ENCODE measurements at regions not wholly inside any gene's neighbourhood (a gene's known extent, or its start where the extent isn't known, plus 50 kb on each side); places are given as distances from the start of the nearest gene placed in this dataset.
A peak's percentile ranks its signal among the peaks of the same experiment; 100 is the strongest.

- Histone ChIP-seq H3K36me3 (ENCODE audit: control insufficient read depth, insufficient read depth, low read length) (no peaks in the 10 kb centered on the region), H3K79me2 (ENCODE audit: control insufficient read depth, insufficient read depth, low read length) (no peaks in the 10 kb centered on the region), H2AFZ (ENCODE audit: low read length) (no peak overlapping the region), H3K4me3 (replicated peaks in 1 of 4; ENCODE audit: control extremely low read depth in 1 of 4, insufficient read depth in 1 of 4, low read depth in 3 of 4, low read length in 4 of 4) (no peak overlapping the region), H3K4me1 (ENCODE audit: control insufficient read depth, extremely low read depth, insufficient read depth, low read length) (no peaks in the 10 kb centered on the region), H3K27me3 (ENCODE audit: control insufficient read depth, insufficient read depth, low read length) (no peaks in the 10 kb centered on the region), H3K9ac (ENCODE audit: insufficient read depth, low read length) (no peak overlapping the region), H4K20me1 (ENCODE audit: control insufficient read depth, extremely low read depth, insufficient read depth, low read length) (no peaks in the 10 kb centered on the region), H3K9me3 (ENCODE audit: control insufficient read depth, insufficient read depth, low read depth, low read length) (no peaks in the 10 kb centered on the region), H3K4me2 (ENCODE audit: extremely low read depth, insufficient read depth, low read length) (no peak overlapping the region), H3K27ac (ENCODE audit: insufficient read depth, low read length) (no peak overlapping the region)
- TF ChIP-seq CTCF (conservative IDR thresholded peaks at IDR 0.05 in 1 of 2, IDR thresholded peaks at IDR 0.05 in 1 of 2; ENCODE audit: low read depth in 1 of 2, low read length in 2 of 2) = no peak
- TF ChIP-seq EZH2 (IDR thresholded peaks at IDR 0.05; ENCODE audit: low read length, missing control alignments) = no peak
- DNase-seq (ENCODE audit: low read depth in 2 of 2) = no peak
These were observed 686.8 kb upstream of the ZEB2 start for GRCh38 chr2:145206496-145207281.

- no peak overlapping the region for H3K9ac ChIP-seq (ENCODE audit: insufficient read depth, low read length)
- H3K79me2 ChIP-seq (ENCODE audit: control insufficient read depth, insufficient read depth, low read length) = no peaks in the 10 kb centered on the region
- TF ChIP-seq EZH2 (IDR thresholded peaks at IDR 0.05; ENCODE audit: low read length, missing control alignments) = no peak
- TF ChIP-seq CTCF (conservative IDR thresholded peaks at IDR 0.05 in 1 of 2, IDR thresholded peaks at IDR 0.05 in 1 of 2; ENCODE audit: low read depth in 1 of 2, low read length in 2 of 2) = no peak
- H3K4me3 ChIP-seq (replicated peaks in 1 of 4; ENCODE audit: control extremely low read depth in 1 of 4, insufficient read depth in 1 of 4, low read depth in 3 of 4, low read length in 4 of 4) = no peak overlapping the region
- DNase-seq (ENCODE audit: low read depth in 2 of 2) = no peak
- H3K27ac ChIP-seq (ENCODE audit: insufficient read depth, low read length) = no peak overlapping the region
- no peak overlapping the region for H2AFZ ChIP-seq (ENCODE audit: low read length)
- no peaks in the 10 kb centered on the region for H3K27me3 ChIP-seq (ENCODE audit: control insufficient read depth, insufficient read depth, low read length)
- no peak overlapping the region for H3K4me2 ChIP-seq (ENCODE audit: extremely low read depth, insufficient read depth, low read length)
- H4K20me1 ChIP-seq (ENCODE audit: control insufficient read depth, extremely low read depth, insufficient read depth, low read length) = no peaks in the 10 kb centered on the region
- H3K36me3 ChIP-seq (ENCODE audit: control insufficient read depth, insufficient read depth, low read length) = no peaks in the 10 kb centered on the region
- no peaks in the 10 kb centered on the region for H3K4me1 ChIP-seq (ENCODE audit: control insufficient read depth, extremely low read depth, insufficient read depth, low read length)
- no peaks in the 10 kb centered on the region for H3K9me3 ChIP-seq (ENCODE audit: control insufficient read depth, insufficient read depth, low read depth, low read length)
These were observed 684.0 kb upstream of the ZEB2 start for GRCh38 chr2:145203891-145204290.

GRCh38 chr2:145199827-145200706 is 680.1 kb upstream of the ZEB2 start:
- no peak overlapping the region for H2AFZ ChIP-seq (ENCODE audit: low read length)
- H3K27me3 ChIP-seq (ENCODE audit: control insufficient read depth, insufficient read depth, low read length) = no peaks in the 10 kb centered on the region
- no peak overlapping the region for H3K4me2 ChIP-seq (ENCODE audit: extremely low read depth, insufficient read depth, low read length)
- H4K20me1 ChIP-seq (ENCODE audit: control insufficient read depth, extremely low read depth, insufficient read depth, low read length) = no peaks in the 10 kb centered on the region
- no peaks in the 10 kb centered on the region for H3K4me1 ChIP-seq (ENCODE audit: control insufficient read depth, extremely low read depth, insufficient read depth, low read length)
- H3K9ac ChIP-seq (ENCODE audit: insufficient read depth, low read length) = no peak overlapping the region
- DNase-seq (ENCODE audit: low read depth in 2 of 2) = peak in 1 of 2 donors; percentile 51
- H3K9me3 ChIP-seq (ENCODE audit: control insufficient read depth, insufficient read depth, low read depth, low read length) = no peaks in the 10 kb centered on the region
- no peak overlapping the region for H3K27ac ChIP-seq (ENCODE audit: insufficient read depth, low read length)
- no peak for TF ChIP-seq EZH2 (IDR thresholded peaks at IDR 0.05; ENCODE audit: low read length, missing control alignments)
- no peak for TF ChIP-seq CTCF (conservative IDR thresholded peaks at IDR 0.05 in 1 of 2, IDR thresholded peaks at IDR 0.05 in 1 of 2; ENCODE audit: low read depth in 1 of 2, low read length in 2 of 2)
- H3K79me2 ChIP-seq (ENCODE audit: control insufficient read depth, insufficient read depth, low read length) = no peaks in the 10 kb centered on the region
- H3K36me3 ChIP-seq (ENCODE audit: control insufficient read depth, insufficient read depth, low read length) = no peaks in the 10 kb centered on the region
- H3K4me3 ChIP-seq (replicated peaks in 1 of 4; ENCODE audit: control extremely low read depth in 1 of 4, insufficient read depth in 1 of 4, low read depth in 3 of 4, low read length in 4 of 4) = no peak overlapping the region

All from fibroblast of lung (primary cell).